PC-9 (cell line): ENCODE measurements at regions not wholly inside any gene's neighbourhood (a gene's known extent, or its start where the extent isn't known, plus 50 kb on each side); places are given as distances from the start of the nearest gene placed in this dataset.

Experiments
- BruUV-seq: library from RNA; stranded (reverse); fragments of 400-500 nt; replicated peaks from 2 replicates; lab custom pipeline; 2021; lab: Mats Ljungman, UMichigan
- CTCF ChIA-PET: fragments of 300-600 bp; sonication (Branson Sonifier 250); formaldehyde crosslinking; loops from one replicate; lab custom pipeline; 2022; ENCODE audit warnings: antibody characterized with exemption; lab: Charles Lee
- POLR2A ChIA-PET: fragments of 300-600 bp; sonication (Branson Sonifier 250); formaldehyde crosslinking; loops from one replicate; lab custom pipeline; 2022; ENCODE audit warnings: antibody characterized with exemption; ENCODE audit not compliant: unreplicated experiment; lab: Charles Lee
- DNase-seq, 2 experiments: peaks; one replicate each; pipeline versions ENCODE4 v3.0.0 to v3.0.0-alpha.2; 2015 to 2022; ENCODE audit warnings: mixed read lengths in 1 of 2
- H2AFZ ChIP-seq: fragments of 200-600 bp; sonication (generic); 2 replicates; pipeline ENCODE4 v1.8.1; 2017; ENCODE audit warnings: antibody characterized with exemption
- H3F3A ChIP-seq: fragments of 200-600 bp; sonication (generic); 2 replicates; pipeline ENCODE4 v1.8.1; 2017; ENCODE audit warnings: antibody characterized with exemption, mild to moderate bottlenecking, low read depth; ENCODE audit not compliant: insufficient read depth
- H3K27ac ChIP-seq: fragments of 200-600 bp; sonication (generic); 2 replicates; pipeline ENCODE4 v1.6.1; 2016; ENCODE audit warnings: mixed run types
- H3K27me3 ChIP-seq: fragments of 200-600 bp; sonication (generic); 2 replicates; pipeline ENCODE4 v1.6.1; 2016; ENCODE audit warnings: low read depth, mixed run types; ENCODE audit not compliant: insufficient read depth
- H3K36me3 ChIP-seq: fragments of 200-600 bp; sonication (generic); 2 replicates; pipeline ENCODE4 v1.6.1; 2016; ENCODE audit warnings: low read depth, mixed run types
- H3K4me1 ChIP-seq: fragments of 200-600 bp; sonication (generic); replicated peaks from 2 replicates; pipeline ENCODE4 v1.6.1; 2016; ENCODE audit warnings: mixed run types; ENCODE audit not compliant: insufficient read depth
- H3K4me2 ChIP-seq: fragments of 200-600 bp; sonication (generic); 2 replicates; pipeline ENCODE4 v1.6.1; 2017; ENCODE audit warnings: mixed run types
- H3K4me3 ChIP-seq: fragments of 200-600 bp; sonication (generic); 2 replicates; pipeline ENCODE4 v1.6.1; 2016; ENCODE audit warnings: mixed run types
- H3K79me2 ChIP-seq: fragments of 200-600 bp; sonication (generic); 2 replicates; pipeline ENCODE4 v1.6.1; 2017; ENCODE audit warnings: low read depth, mixed run types
- H3K9me2 ChIP-seq: fragments of 200-600 bp; sonication (generic); 2 replicates; pipeline ENCODE4 v1.8.1; 2017; ENCODE audit warnings: mild to moderate bottlenecking; ENCODE audit not compliant: insufficient read depth
- H3K9me3 ChIP-seq: fragments of 200-600 bp; sonication (generic); 2 replicates; pipeline ENCODE4 v1.8.1; 2016; ENCODE audit warnings: low read depth; ENCODE audit not compliant: insufficient read depth
- H4K20me1 ChIP-seq: fragments of 200-600 bp; sonication (generic); 2 replicates; pipeline ENCODE4 v1.8.1; 2017; ENCODE audit not compliant: insufficient read depth
- EZH2 ChIP-seq: fragments of 200-600 bp; sonication (generic); IDR thresholded peaks from 2 replicates; pipeline ENCODE4 v1.8.0; 2017; ENCODE audit warnings: antibody characterized with exemption, low read depth
- intact Hi-C: fragments of 100-400 bp; cut with micrococcal nuclease; formaldehyde crosslinking; loops from one replicate; pipeline ENCODE4 v1.10.0; 2022; ENCODE audit not compliant: unreplicated experiment
- TF ChIP-seq, protein P1 (sequence below): fragments of 200-600 bp; sonication (generic); conservative IDR thresholded peaks from 2 replicates; pipeline ENCODE4 v1.6.1; 2017; ENCODE audit warnings: mixed run types, antibody characterized with exemption, mild to moderate bottlenecking, moderate library complexity

DNA sequence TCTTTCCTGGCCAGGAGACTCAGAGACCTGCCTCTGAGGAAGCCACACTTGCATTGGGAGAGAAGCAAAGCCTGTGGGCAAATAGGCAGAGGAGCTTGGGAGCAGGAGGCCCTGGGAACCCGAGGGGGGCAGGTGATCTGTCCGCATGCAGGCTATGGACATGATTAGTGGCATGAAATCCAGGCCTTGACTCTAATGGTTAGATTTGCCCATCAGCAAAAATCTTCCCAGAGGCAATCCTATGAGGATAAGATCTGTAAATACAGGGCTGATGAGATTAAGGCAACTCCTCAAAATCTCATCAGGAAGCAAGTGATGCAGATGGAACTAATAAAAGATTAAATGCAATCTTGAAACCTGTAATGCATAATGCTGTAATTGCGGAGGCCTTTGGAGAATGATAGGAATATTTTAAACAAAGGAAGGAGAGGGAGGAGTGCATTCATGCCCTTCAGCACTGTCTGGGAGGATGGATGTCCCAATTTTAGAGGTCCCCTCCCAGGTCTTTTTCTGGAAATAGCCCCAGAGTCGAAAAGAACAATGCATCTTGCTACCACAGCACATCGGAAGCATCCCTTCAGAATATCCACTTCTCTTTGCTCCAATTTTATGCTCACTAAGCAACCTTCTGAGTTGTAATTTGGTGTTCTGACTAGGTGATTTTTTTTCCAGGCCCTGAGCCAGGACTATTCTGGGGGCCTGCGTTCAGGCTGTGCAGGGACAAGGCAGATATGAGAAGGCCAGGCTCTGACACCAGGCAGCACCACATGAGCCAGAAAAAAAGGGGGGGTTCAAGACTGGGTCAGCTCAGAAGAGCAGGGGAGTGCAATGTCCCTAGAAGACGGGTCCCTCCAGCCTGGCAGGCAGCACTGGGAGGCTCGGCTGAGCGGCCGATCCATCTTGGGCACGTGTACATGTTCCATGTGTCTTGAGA, 66.5 kb downstream of the MED10 start:
- no peaks in the 10 kb centered on the region for H3K9me2 ChIP-seq
- BruUV-seq = no TSS peak
- H3K36me3 ChIP-seq = no peaks in the 10 kb centered on the region
- DNase-seq = no peak
- no peaks in the 10 kb centered on the region for H3F3A ChIP-seq
- no peak overlapping the region for H3K27ac ChIP-seq
- no peaks in the 10 kb centered on the region for H3K9me3 ChIP-seq
- no peak overlapping the region for H3K4me3 ChIP-seq
- intact Hi-C loops = no loop called here
- no peaks in the 10 kb centered on the region for H4K20me1 ChIP-seq
- POLR2A ChIA-PET = no interaction called here
- H3K4me2 ChIP-seq = no peak overlapping the region
- no peaks in the 10 kb centered on the region for H3K79me2 ChIP-seq
- H3K4me1 ChIP-seq = no peaks in the 10 kb centered on the region
- H3K27me3 ChIP-seq = peaks cover 68% of the 10 kb centered on the region
- TF ChIP-seq, protein P1, sequence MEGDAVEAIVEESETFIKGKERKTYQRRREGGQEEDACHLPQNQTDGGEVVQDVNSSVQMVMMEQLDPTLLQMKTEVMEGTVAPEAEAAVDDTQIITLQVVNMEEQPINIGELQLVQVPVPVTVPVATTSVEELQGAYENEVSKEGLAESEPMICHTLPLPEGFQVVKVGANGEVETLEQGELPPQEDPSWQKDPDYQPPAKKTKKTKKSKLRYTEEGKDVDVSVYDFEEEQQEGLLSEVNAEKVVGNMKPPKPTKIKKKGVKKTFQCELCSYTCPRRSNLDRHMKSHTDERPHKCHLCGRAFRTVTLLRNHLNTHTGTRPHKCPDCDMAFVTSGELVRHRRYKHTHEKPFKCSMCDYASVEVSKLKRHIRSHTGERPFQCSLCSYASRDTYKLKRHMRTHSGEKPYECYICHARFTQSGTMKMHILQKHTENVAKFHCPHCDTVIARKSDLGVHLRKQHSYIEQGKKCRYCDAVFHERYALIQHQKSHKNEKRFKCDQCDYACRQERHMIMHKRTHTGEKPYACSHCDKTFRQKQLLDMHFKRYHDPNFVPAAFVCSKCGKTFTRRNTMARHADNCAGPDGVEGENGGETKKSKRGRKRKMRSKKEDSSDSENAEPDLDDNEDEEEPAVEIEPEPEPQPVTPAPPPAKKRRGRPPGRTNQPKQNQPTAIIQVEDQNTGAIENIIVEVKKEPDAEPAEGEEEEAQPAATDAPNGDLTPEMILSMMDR = no peak
- TF ChIP-seq EZH2 = no peak
- CTCF ChIA-PET = interaction anchor here (0.6 kb wide), 1 partner anchor 1001 kb away, joined by 3 read pairs; no protein-coding TSS in a partner anchor
- no peak overlapping the region for H2AFZ ChIP-seq

DNA sequence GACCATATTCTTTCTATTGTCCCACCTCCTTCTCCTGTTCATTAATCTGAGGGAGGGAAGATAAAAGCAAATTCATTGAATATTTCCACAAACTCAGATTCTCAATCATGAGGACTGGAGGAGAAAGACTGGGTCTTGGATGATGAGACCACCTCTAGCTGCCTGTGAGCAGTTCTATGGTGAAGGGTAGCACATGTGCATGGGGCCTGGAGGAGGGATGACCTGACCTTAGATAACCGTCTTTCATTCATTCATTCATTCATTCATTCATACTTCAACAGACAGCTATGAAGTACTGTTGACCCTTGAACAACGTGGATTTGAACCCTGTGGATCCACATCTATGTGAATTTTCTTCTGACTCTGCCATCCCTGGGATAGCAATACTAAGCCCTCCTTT, 68.4 kb downstream of the MED10 start:
- intact Hi-C loops = no loop called here
- Histone ChIP-seq H4K20me1 (0 out of 2 replicates have a peak, but pooled peaks cover 3% of the 10 kb centered on the region), H3K27me3 (peaks cover 61% of the 10 kb centered on the region), H3K27ac (no peak overlapping the region), H3K9me3 (no peaks in the 10 kb centered on the region), H3K36me3 (no peaks in the 10 kb centered on the region), H3K4me2 (no peak overlapping the region), H3K4me3 (no peak overlapping the region), H2AFZ (no peak overlapping the region), H3F3A (no peaks in the 10 kb centered on the region), H3K9me2 (no peaks in the 10 kb centered on the region), H3K79me2 (no peaks in the 10 kb centered on the region), H3K4me1 (no peaks in the 10 kb centered on the region)
- ChIA-PET POLR2A (no interaction called here), CTCF (no interaction called here)
- no peak for DNase-seq
- TF ChIP-seq, protein P1 = no peak
- TF ChIP-seq EZH2 = no peak
- no TSS peak for BruUV-seq

GRCh38 chr5:6308683-6309082, 69.7 kb downstream of the MED10 start:
- H3K79me2 ChIP-seq = no peaks in the 10 kb centered on the region
- no peak for DNase-seq
- H2AFZ ChIP-seq = no peak overlapping the region
- H3K27ac ChIP-seq = no peak overlapping the region
- H3F3A ChIP-seq = no peaks in the 10 kb centered on the region
- no peak overlapping the region for H3K4me2 ChIP-seq
- H3K9me2 ChIP-seq = no peaks in the 10 kb centered on the region
- H4K20me1 ChIP-seq = 0 out of 2 replicates have a peak, but pooled peaks cover 4% of the 10 kb centered on the region
- no peak for TF ChIP-seq EZH2
- TF ChIP-seq, protein P1 = no peak
- H3K4me1 ChIP-seq = no peaks in the 10 kb centered on the region
- no peak overlapping the region for H3K4me3 ChIP-seq
- H3K27me3 ChIP-seq = peaks cover 49% of the 10 kb centered on the region; the same call in 1 of the 2 replicates
- intact Hi-C loops = no loop called here
- ChIA-PET POLR2A (interaction anchor here (0.6 kb wide), 1 partner anchor 392 kb away, joined by 3 read pairs; no protein-coding TSS in a partner anchor), CTCF (no interaction called here)
- BruUV-seq = no TSS peak
- no peaks in the 10 kb centered on the region for H3K36me3 ChIP-seq
- no peaks in the 10 kb centered on the region for H3K9me3 ChIP-seq
